Suprapubic skin (tissue), 4 donors: ENCODE measurements at regions not wholly inside any gene's neighbourhood (a gene's known extent, or its start where the extent isn't known, plus 50 kb on each side); places are given as distances from the start of the nearest gene placed in this dataset.

Source experiments
- POLR2A ChIP-seq, 2 donors: fragments of 450-650 bp; IDR thresholded peaks; one replicate each; pipeline ENCODE4 v1.6.1; 2017; ENCODE audit warnings: antibody characterized with exemption in 2 of 2, mild to moderate bottlenecking in 2 of 2, moderate library complexity in 2 of 2
- POLR2AphosphoS5 ChIP-seq, 3 donors: sonication (generic); formaldehyde crosslinking; IDR thresholded peaks; one replicate each; pipeline ENCODE4 v1.6.1; 2017; ENCODE audit warnings: antibody characterized with exemption in 3 of 3
- TF ChIP-seq, protein P1 (sequence below), 2 donors: fragments of 200-600 bp in 1 of 2; fragments of 450-650 bp in 1 of 2; sonication (generic) in 1 of 2; IDR thresholded peaks; one replicate each; pipeline ENCODE4 v1.5.1; 2016 to 2019; ENCODE audit warnings: antibody characterized with exemption in 2 of 2, mild to moderate bottlenecking in 1 of 2, moderate library complexity in 1 of 2

DNA sequence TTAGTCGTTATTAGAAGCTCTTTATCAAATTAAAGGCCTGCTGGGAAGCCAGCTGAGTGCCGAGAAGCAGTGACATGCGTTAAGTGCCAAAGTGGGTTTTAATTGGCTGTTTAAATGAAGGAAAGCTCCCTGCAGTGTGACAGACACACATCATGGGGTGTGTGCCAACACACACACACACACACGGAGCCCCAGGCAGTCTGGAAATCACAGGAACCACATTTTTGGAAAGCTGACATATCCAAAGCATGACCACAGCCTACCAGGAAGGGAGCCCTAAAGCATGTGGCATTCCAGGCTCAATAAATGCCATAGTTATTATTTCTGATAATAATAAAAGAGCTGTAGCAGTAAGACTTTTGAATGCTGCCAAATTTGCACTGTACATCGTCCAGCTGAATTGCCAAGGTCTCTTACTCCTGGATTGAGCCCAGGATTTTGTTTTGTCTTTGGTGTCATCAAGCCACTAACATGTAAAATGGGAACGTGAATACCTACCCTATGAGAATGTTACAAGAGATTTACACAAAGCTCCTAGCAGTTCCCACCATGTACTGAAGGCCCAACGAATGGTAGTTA, 135.1 kb downstream of the TMEM30B start:
- TF ChIP-seq, protein P1, sequence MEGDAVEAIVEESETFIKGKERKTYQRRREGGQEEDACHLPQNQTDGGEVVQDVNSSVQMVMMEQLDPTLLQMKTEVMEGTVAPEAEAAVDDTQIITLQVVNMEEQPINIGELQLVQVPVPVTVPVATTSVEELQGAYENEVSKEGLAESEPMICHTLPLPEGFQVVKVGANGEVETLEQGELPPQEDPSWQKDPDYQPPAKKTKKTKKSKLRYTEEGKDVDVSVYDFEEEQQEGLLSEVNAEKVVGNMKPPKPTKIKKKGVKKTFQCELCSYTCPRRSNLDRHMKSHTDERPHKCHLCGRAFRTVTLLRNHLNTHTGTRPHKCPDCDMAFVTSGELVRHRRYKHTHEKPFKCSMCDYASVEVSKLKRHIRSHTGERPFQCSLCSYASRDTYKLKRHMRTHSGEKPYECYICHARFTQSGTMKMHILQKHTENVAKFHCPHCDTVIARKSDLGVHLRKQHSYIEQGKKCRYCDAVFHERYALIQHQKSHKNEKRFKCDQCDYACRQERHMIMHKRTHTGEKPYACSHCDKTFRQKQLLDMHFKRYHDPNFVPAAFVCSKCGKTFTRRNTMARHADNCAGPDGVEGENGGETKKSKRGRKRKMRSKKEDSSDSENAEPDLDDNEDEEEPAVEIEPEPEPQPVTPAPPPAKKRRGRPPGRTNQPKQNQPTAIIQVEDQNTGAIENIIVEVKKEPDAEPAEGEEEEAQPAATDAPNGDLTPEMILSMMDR (IDR thresholded peaks at IDR 0.05), result no peak
- TF ChIP-seq POLR2A (IDR thresholded peaks at IDR 0.05), result no peak
- no peak for TF ChIP-seq POLR2AphosphoS5 (IDR thresholded peaks at IDR 0.05)
